Loucy (cell line): ENCODE measurements at regions not wholly inside any gene's neighbourhood (a gene's known extent, or its start where the extent isn't known, plus 50 kb on each side); places are given as distances from the start of the nearest gene placed in this dataset.
"Not testable (repeated sequence)": the region's sequence is repeated elsewhere in the genome, so short reads cannot be mapped to it uniquely, and the experiment has no call there.

Experiments
- EZH2phosphoT487 ChIP-seq: fragments of 200-600 bp; IDR thresholded peaks from 2 replicates; pipeline ENCODE4 v1.6.1; 2018; ENCODE audit warnings: antibody characterized with exemption, mild to moderate bottlenecking, moderate library complexity, borderline replicate concordance
- TF ChIP-seq, protein P1 (sequence below): fragments of 200-600 bp; sonication (generic); conservative IDR thresholded peaks from 2 replicates; pipeline ENCODE4 v1.5.1; 2014; ENCODE audit warnings: mild to moderate bottlenecking, antibody characterized with exemption, low read length

DNA sequence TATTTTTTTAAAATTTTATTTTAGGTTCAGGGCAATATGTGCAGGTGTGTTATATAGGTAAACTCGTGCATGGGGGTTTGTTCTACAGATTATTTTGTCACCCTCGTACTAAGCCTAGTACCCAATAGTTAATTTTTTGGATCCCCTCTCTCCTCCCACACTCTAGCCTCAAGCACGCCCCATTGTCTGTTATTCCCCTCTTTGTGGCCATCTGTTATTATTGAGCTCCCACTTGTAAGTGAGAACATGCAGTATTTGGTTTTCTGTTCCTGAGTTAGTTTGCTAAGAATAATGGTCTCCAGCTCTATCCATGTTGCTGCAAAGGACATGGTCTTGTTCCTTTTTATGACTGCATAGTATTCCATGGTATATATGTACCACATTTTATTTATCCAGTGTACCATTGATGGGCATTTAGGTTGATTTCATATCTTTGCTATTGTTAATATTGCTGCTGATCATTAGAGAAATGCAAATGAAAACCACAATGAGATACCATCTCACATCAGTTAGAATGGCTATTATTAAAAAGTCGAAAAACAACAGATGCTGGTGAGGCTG lies 753.7 kb upstream of the CTNND2 start:
- TF ChIP-seq, protein P1, sequence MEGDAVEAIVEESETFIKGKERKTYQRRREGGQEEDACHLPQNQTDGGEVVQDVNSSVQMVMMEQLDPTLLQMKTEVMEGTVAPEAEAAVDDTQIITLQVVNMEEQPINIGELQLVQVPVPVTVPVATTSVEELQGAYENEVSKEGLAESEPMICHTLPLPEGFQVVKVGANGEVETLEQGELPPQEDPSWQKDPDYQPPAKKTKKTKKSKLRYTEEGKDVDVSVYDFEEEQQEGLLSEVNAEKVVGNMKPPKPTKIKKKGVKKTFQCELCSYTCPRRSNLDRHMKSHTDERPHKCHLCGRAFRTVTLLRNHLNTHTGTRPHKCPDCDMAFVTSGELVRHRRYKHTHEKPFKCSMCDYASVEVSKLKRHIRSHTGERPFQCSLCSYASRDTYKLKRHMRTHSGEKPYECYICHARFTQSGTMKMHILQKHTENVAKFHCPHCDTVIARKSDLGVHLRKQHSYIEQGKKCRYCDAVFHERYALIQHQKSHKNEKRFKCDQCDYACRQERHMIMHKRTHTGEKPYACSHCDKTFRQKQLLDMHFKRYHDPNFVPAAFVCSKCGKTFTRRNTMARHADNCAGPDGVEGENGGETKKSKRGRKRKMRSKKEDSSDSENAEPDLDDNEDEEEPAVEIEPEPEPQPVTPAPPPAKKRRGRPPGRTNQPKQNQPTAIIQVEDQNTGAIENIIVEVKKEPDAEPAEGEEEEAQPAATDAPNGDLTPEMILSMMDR = not testable (repeated sequence)
- not testable (repeated sequence) for TF ChIP-seq EZH2phosphoT487
